Common myeloid progenitor, CD34-positive (primary cell): ENCODE measurements at regions not wholly inside any gene's neighbourhood (a gene's known extent, or its start where the extent isn't known, plus 50 kb on each side); places are given as distances from the start of the nearest gene placed in this dataset.

ENCODE experiments used
- CTCF ChIA-PET: fragments of 350-600 bp; sonication (Branson Sonifier 250); formaldehyde crosslinking; loops from one replicate; lab custom pipeline; 2021; ENCODE audit warnings: antibody characterized with exemption; lab: Charles Lee
- POLR2A ChIA-PET: fragments of 350-600 bp; sonication (Branson Sonifier 250); formaldehyde crosslinking; loops from one replicate; lab custom pipeline; 2021; ENCODE audit warnings: antibody characterized with exemption; lab: Charles Lee
- DNase-seq, 3 donors: peaks; one replicate each; pipeline versions ENCODE4 v3.0.0 to v3.0.0-alpha.2; 2013
- H3K27ac ChIP-seq, 2 experiments: 1 replicate in 1 of 2; 2 replicates in 1 of 2; pipeline ENCODE4 v1.7.0; 2013; ENCODE audit warnings: inconsistent platforms in 2 of 2, low read length in 2 of 2, mild to moderate bottlenecking in 2 of 2, low read depth in 1 of 2, moderate library complexity in 1 of 2; ENCODE audit not compliant: severe bottlenecking in 2 of 2, insufficient read depth in 1 of 2, poor library complexity in 1 of 2
- H3K27me3 ChIP-seq, 5 experiments: replicated peaks in 2 of 5; 1 replicate in 3 of 5; 2 replicates in 2 of 5; pipeline versions ENCODE4 v1.6.1 to v1.7.0; 2013; ENCODE audit warnings: low read length in 4 of 5, mild to moderate bottlenecking in 2 of 5, moderate library complexity in 2 of 5, inconsistent platforms in 1 of 5; ENCODE audit not compliant: insufficient read depth in 5 of 5, control insufficient read depth in 4 of 5
- H3K36me3 ChIP-seq, 4 experiments: 1 replicate in 2 of 4; 2 replicates in 2 of 4; pipeline versions ENCODE4 v1.6.1 to v1.7.0; 2013; ENCODE audit warnings: low read length in 3 of 4, control low read depth in 1 of 4, mild to moderate bottlenecking in 1 of 4; ENCODE audit not compliant: control insufficient read depth in 4 of 4, insufficient read depth in 4 of 4
- H3K4me1 ChIP-seq, 4 experiments: 1 replicate in 3 of 4; 2 replicates in 1 of 4; pipeline versions ENCODE4 v1.6.1 to v1.7.1; 2013; ENCODE audit warnings: low read length in 3 of 4, mild to moderate bottlenecking in 3 of 4, control low read depth in 1 of 4, inconsistent platforms in 1 of 4, moderate library complexity in 1 of 4; ENCODE audit not compliant: control insufficient read depth in 4 of 4, insufficient read depth in 4 of 4; ENCODE audit errors: control extremely low read depth in 1 of 4
- H3K4me3 ChIP-seq, 7 experiments: 1 replicate in 4 of 7; 2 replicates in 3 of 7; pipeline versions ENCODE4 v1.5.1 to v1.7.0; 2013; ENCODE audit warnings: mild to moderate bottlenecking in 7 of 7, low read length in 6 of 7, moderate library complexity in 6 of 7, inconsistent platforms in 2 of 7, low read depth in 2 of 7, control low read depth in 1 of 7; ENCODE audit not compliant: insufficient read depth in 4 of 7, control insufficient read depth in 1 of 7; ENCODE audit errors: extremely low read depth in 1 of 7
- H3K9me3 ChIP-seq, 5 experiments: 1 replicate in 4 of 5; 2 replicates in 1 of 5; pipeline versions ENCODE4 v1.6.1 to v1.7.1; 2013; ENCODE audit warnings: low read length in 4 of 5, mild to moderate bottlenecking in 2 of 5, inconsistent platforms in 1 of 5, low read depth in 1 of 5, moderate library complexity in 1 of 5; ENCODE audit not compliant: control insufficient read depth in 4 of 5, insufficient read depth in 2 of 5; ENCODE audit errors: control extremely low read depth in 1 of 5
- WGBS: methylation state at CpG from one replicate; pipeline ENCODE4 v1.1.5; 2013; ENCODE audit not compliant: insufficient coverage; 5-methylcytosine and 5-hydroxymethylcytosine counted together

- CTCF ChIA-PET = no interaction called here
- Histone ChIP-seq H3K27ac (no peak overlapping the region), H3K4me3 (no peak overlapping the region), H3K27me3 (peaks cover 0 to 3% (median 0%) of the 10 kb centered on the region in 5 experiments), H3K4me1 (peaks cover 0 to 16% (median 3%) of the 10 kb centered on the region in 4 experiments), H3K36me3 (no peaks in the 10 kb centered on the region), H3K9me3 (no peaks in the 10 kb centered on the region)
- POLR2A ChIA-PET = no interaction called here
- WGBS = 94% methylated on average over 11 of the region's 11 CpGs
- DNase-seq = no peak
Observed at GRCh38 chr13:30000370-30000765, 150.0 kb upstream of the UBL3 start.

DNA sequence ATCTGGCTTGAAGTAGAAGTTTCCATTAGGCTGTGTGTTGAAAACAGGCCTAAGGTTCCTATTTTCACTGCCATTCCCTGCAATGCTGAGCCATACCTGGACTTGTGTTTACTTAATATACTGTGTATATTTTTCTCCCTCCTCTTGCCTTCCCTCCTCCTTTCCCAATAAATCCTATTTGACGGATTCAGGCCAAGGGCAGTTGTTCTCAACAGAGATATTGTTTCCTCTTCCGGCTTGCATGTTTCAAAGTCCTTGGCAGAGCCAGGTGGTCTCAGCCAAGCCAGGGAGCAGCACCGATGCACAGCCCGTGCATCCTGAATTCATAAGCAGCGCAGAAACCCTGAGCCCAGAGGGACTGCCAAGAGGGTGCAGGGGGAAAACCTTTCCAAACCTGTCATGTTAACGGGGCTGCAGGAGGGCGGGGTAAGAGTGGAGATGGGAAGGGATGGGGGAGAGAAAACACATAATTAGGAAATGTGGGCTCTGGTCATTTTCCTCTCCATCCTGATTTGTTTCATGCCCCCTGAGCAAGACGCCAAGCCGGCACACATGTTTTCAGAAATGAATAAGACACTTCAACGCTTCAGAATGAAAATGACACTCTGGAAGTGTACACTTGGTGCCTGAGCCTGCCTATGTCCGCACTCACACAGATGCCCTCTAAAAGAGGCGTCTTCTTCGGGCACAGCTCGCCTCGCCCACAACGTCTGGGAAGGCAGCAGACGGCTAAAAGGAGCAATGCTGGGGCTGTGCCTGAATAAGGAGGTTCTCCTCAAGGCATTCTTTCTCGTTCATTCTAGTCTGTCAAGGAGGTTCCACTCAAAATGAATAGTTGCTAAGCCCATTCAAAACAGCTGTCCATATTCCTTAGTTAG is 149.3 kb upstream of the UBL3 start:
- 98% methylated on average over 17 of the region's 18 CpGs for WGBS
- H3K4me3 ChIP-seq = no peak overlapping the region

DNA sequence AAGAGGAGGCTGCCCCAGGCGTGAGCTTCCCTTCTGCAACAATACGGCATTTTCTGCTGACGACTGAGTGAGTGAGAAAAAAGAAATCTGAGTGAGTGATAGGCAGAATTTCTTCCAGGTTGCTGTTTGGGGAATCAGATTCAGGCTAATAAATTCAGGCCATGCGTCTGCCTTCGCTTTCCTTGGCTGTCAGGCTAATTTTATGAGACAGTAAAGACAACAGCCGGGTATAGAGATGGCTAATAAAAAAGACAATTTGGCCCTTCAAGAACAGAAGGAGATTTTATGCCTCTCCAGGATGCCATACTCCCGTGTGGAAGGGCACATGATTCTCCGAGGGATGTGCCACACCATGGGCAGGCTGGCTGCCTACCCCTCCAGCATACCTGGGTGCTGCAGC is 145.9 kb upstream of the UBL3 start:
- Histone ChIP-seq H3K4me1 (no peaks in the 10 kb centered on the region), H3K4me3 (no peak overlapping the region)

More for the DNA sequence above, 149.3 kb upstream of the UBL3 start:
- POLR2A ChIA-PET = no interaction called here
- CTCF ChIA-PET = no interaction called here
- Histone ChIP-seq H3K36me3 (no peaks in the 10 kb centered on the region), H3K4me1 (peaks cover 0 to 11% (median 3%) of the 10 kb centered on the region in 4 experiments), H3K9me3 (no peaks in the 10 kb centered on the region), H3K27ac (no peak overlapping the region), H3K27me3 (peaks cover 0 to 3% (median 0%) of the 10 kb centered on the region in 5 experiments)
- DNase-seq = no peak

DNA sequence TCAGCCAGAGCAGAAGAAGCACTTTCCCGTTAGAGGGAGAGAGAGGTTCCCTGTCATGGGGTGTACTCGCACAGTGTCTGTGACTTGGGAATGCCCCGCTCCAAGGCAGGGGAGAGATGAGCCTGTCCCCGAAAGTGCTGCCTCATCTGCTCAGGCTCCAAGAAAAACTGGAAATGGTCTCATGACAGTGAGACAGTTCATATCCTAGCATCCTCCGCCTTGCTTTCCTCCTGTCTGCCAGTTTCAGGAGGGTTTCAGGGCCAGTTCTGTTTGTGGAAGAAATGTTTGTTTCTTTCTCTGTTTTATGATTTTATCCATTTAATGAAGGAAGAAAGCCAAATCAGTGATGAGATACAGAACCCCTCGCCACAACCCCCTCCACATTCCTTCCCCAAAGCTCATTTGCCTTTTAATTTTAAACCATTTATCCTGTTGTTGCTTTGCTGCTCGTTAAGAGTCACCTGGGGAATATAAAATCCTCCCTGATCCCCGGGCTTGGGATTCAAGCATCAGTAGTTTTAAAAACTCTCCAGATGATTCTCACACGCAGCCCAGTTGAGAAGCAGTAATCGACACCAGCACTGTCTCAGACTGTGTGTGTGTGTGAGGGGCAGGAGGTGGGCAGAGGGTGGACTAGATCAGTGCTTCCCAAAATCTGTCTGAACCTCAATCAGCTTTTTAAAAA is 144.6 kb upstream of the UBL3 start:
- Histone ChIP-seq H3K36me3 (no peaks in the 10 kb centered on the region), H3K4me1 (no peaks in the 10 kb centered on the region), H3K4me3 (no peak overlapping the region), H3K9me3 (no peaks in the 10 kb centered on the region), H3K27ac (no peak overlapping the region), H3K27me3 (peaks cover 0 to 3% (median 0%) of the 10 kb centered on the region in 5 experiments)
- ChIA-PET POLR2A (interaction anchor here (0.6 kb wide), 1 partner anchor 36 kb away, joined by 5 read pairs; no protein-coding TSS in a partner anchor), CTCF (no interaction called here)
- 95% methylated on average over 8 of the region's 10 CpGs for WGBS
- DNase-seq = no peak

More for the DNA sequence above, 145.9 kb upstream of the UBL3 start:
- peaks cover 0 to 3% (median 0%) of the 10 kb centered on the region in 5 experiments for H3K27me3 ChIP-seq
- H3K9me3 ChIP-seq = no peaks in the 10 kb centered on the region
- 92% methylated on average over 5 of the region's 8 CpGs for WGBS
- no peaks in the 10 kb centered on the region for H3K36me3 ChIP-seq
- CTCF ChIA-PET = no interaction called here
- no peak overlapping the region for H3K27ac ChIP-seq
- POLR2A ChIA-PET = no interaction called here
- no peak for DNase-seq

- Histone ChIP-seq H3K27me3 (peaks cover 0 to 3% (median 0%) of the 10 kb centered on the region in 5 experiments), H3K9me3 (no peaks in the 10 kb centered on the region), H3K4me3 (no peak overlapping the region), H3K4me1 (no peaks in the 10 kb centered on the region), H3K27ac (no peak overlapping the region), H3K36me3 (no peaks in the 10 kb centered on the region)
- DNase-seq = peak in 1 of 3 donors; percentile 15
- 67% methylated on average over 8 of the region's 12 CpGs for WGBS
- CTCF ChIA-PET = no interaction called here
- POLR2A ChIA-PET = no interaction called here
Observed at GRCh38 chr13:29993716-29994488, 143.5 kb upstream of the UBL3 start.

DNA sequence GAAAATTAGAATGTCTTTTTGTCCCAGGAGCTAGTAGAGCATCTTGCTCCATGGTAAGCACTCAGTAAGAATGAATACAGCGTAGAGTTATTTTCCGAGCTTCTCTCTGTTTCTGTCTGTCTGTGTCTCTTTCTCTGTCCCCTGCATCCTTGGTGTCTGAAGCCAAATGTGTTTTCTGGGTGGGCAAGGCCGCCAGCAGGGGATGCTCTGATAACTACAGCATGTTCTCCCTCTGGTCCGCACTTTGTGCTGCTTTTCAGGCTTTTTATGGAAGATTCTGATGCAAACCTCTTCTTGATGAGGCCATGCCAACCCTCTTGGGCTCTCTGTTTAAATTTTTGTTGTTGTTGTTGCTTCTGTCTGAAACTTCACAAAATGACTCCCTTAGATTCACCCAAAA is 142.8 kb upstream of the UBL3 start:
- 96% methylated on average over 4 of the region's 4 CpGs for WGBS

More for the DNA sequence above, 142.8 kb upstream of the UBL3 start:
- no peaks in the 10 kb centered on the region for H3K9me3 ChIP-seq
- DNase-seq = no peak
- no peak overlapping the region for H3K27ac ChIP-seq
- ChIA-PET CTCF (interaction anchor here (0.6 to 1.4 kb wide), 2 partner anchors 122 to 527 kb away, joined by 3 read pairs; no protein-coding TSS in a partner anchor), POLR2A (no interaction called here)
- H3K27me3 ChIP-seq = peaks cover 0 to 3% (median 0%) of the 10 kb centered on the region in 5 experiments
- no peaks in the 10 kb centered on the region for H3K4me1 ChIP-seq
- H3K36me3 ChIP-seq = no peaks in the 10 kb centered on the region
- H3K4me3 ChIP-seq = no peak overlapping the region
